Activated CD8-positive, alpha-beta memory T cell treated with anti-CD3 and anti-CD28 coated beads for 24 hours (primary cell): ENCODE measurements at regions not wholly inside any gene's neighbourhood (a gene's known extent, or its start where the extent isn't known, plus 50 kb on each side); places are given as distances from the start of the nearest gene placed in this dataset.

Experiments
- DNase-seq: peaks from one replicate; pipeline ENCODE4 v3.0.0-alpha.2; 2020

- DNase-seq, result no peak
These were observed 286.5 kb downstream of the PCDH17 start for GRCh38 chr13:57918086-57918485.

GRCh38 chr13:57918913-57919312 lies 287.4 kb downstream of the PCDH17 start:
- DNase-seq, result no peak

- DNase-seq, result no peak
These were observed 293.7 kb downstream of the PCDH17 start for GRCh38 chr13:57925250-57925649.

- DNase-seq, result no peak
These were observed 294.2 kb downstream of the PCDH17 start for GRCh38 chr13:57925751-57926150.

- no peak for DNase-seq
These were observed 300.5 kb downstream of the PCDH17 start for GRCh38 chr13:57932061-57932460.

GRCh38 chr13:57933606-57934005 lies 302.1 kb downstream of the PCDH17 start:
- no peak for DNase-seq

GRCh38 chr13:57935965-57936364 lies 304.4 kb downstream of the PCDH17 start:
- no peak for DNase-seq

- no peak for DNase-seq
These were observed 314.8 kb downstream of the PCDH17 start for GRCh38 chr13:57946361-57946760.

- no peak for DNase-seq
These were observed 317.3 kb downstream of the PCDH17 start for GRCh38 chr13:57948884-57949283.

- no peak for DNase-seq
These were observed 338.4 kb downstream of the PCDH17 start for GRCh38 chr13:57969951-57970350.

GRCh38 chr13:57970404-57970803 lies 338.9 kb downstream of the PCDH17 start:
- DNase-seq, result no peak

GRCh38 chr13:57982782-57983181 lies 351.2 kb downstream of the PCDH17 start:
- no peak for DNase-seq

GRCh38 chr13:57988276-57988675 lies 356.7 kb downstream of the PCDH17 start:
- DNase-seq, result no peak

- DNase-seq, result no peak
These were observed 359.5 kb downstream of the PCDH17 start for GRCh38 chr13:57991041-57991440.

- DNase-seq, result no peak
These were observed 360.9 kb downstream of the PCDH17 start for GRCh38 chr13:57992416-57992815.

- DNase-seq, result no peak
These were observed 365.2 kb downstream of the PCDH17 start for GRCh38 chr13:57996717-57997116.

- DNase-seq, result no peak
These were observed 373.2 kb downstream of the PCDH17 start for GRCh38 chr13:58004751-58005150.

GRCh38 chr13:58018020-58018419 lies 386.5 kb downstream of the PCDH17 start:
- no peak for DNase-seq

- DNase-seq, result no peak
These were observed 387.3 kb downstream of the PCDH17 start for GRCh38 chr13:58018865-58019264.

GRCh38 chr13:58024103-58024502 lies 392.6 kb downstream of the PCDH17 start:
- DNase-seq, result no peak

- no peak for DNase-seq
These were observed 394.3 kb downstream of the PCDH17 start for GRCh38 chr13:58025821-58026220.

GRCh38 chr13:58032676-58033460 lies 401.3 kb downstream of the PCDH17 start:
- DNase-seq, result no peak

- DNase-seq, result no peak
These were observed 412.4 kb downstream of the PCDH17 start for GRCh38 chr13:58043971-58044370.

GRCh38 chr13:58048670-58049069 lies 417.1 kb downstream of the PCDH17 start:
- DNase-seq, result no peak

GRCh38 chr13:58051396-58051795 lies 419.9 kb downstream of the PCDH17 start:
- DNase-seq, result no peak
